SK-N-SH (cell line): ENCODE measurements at regions not wholly inside any gene's neighbourhood (a gene's known extent, or its start where the extent isn't known, plus 50 kb on each side); places are given as distances from the start of the nearest gene placed in this dataset.

Experiments used
- CTCF ChIA-PET: fragments of 300-600, 350-600 bp; formaldehyde crosslinking; extraction: SDS; loops from one replicate; lab custom pipeline; 2021; lab: Yijun Ruan, JAX
- POLR2A ChIA-PET: fragments of 350-600 bp; sonication (Branson Sonifier 250); formaldehyde crosslinking; extraction: SDS; loops from one replicate; lab custom pipeline; 2020; ENCODE audit warnings: antibody characterized with exemption, inconsistent platforms; lab: Yijun Ruan, JAX
- DNase-seq: peaks from one replicate; pipeline ENCODE4 v3.0.0; 2012
- H2AFZ ChIP-seq: fragments of 200-600 bp; sonication (generic); 2 replicates; pipeline ENCODE4 v1.8.1; 2016; ENCODE audit warnings: antibody characterized with exemption, mild to moderate bottlenecking, low read depth
- H3F3A ChIP-seq: fragments of 200-600 bp; sonication (generic); replicated peaks from 2 replicates; pipeline ENCODE3; 2016; ENCODE audit warnings: antibody characterized with exemption, mild to moderate bottlenecking; ENCODE audit not compliant: insufficient read depth
- H3K27ac ChIP-seq, 2 experiments: fragments of 200-500 bp in 1 of 2; fragments of 200-600 bp in 1 of 2; sonication (Bioruptor generic) in 1 of 2; sonication (generic), shearing (Covaris generic) in 1 of 2; 2 replicates each; pipeline versions ENCODE4 v1.5.1 to v1.6.1; 2014 to 2016; ENCODE audit warnings: low read depth in 2 of 2, inconsistent platforms in 1 of 2, low read length in 1 of 2, mild to moderate bottlenecking in 1 of 2, mixed read lengths in 1 of 2
- H3K27me3 ChIP-seq: fragments of 200-600 bp; sonication (generic), shearing (Covaris generic); 2 replicates; pipeline ENCODE4 v1.6.1; 2016; ENCODE audit warnings: mixed run types; ENCODE audit not compliant: insufficient read depth
- H3K36me3 ChIP-seq, 2 experiments: fragments of 200-500 bp in 1 of 2; fragments of 200-600 bp in 1 of 2; sonication (Bioruptor generic) in 1 of 2; sonication (generic) in 1 of 2; replicated peaks in 1 of 2; 2 replicates each; pipeline versions ENCODE3 to v1.5.1; 2014 to 2016; ENCODE audit warnings: low read length in 1 of 2, mild to moderate bottlenecking in 1 of 2; ENCODE audit not compliant: insufficient read depth in 2 of 2, control insufficient read depth in 1 of 2
- H3K4me1 ChIP-seq, 2 experiments: fragments of 200-500 bp in 1 of 2; fragments of 200-600 bp in 1 of 2; sonication (Bioruptor generic) in 1 of 2; sonication (generic), shearing (Covaris generic) in 1 of 2; 2 replicates each; pipeline versions ENCODE4 v1.5.1 to v1.6.1; 2014 to 2016; ENCODE audit warnings: low read depth in 1 of 2, low read length in 1 of 2, mixed run types in 1 of 2; ENCODE audit not compliant: insufficient read depth in 2 of 2, control insufficient read depth in 1 of 2
- H3K4me2 ChIP-seq: fragments of 200-600 bp; sonication (generic), shearing (Covaris generic); 2 replicates; pipeline ENCODE4 v1.6.1; 2017; ENCODE audit warnings: mixed run types
- H3K4me3 ChIP-seq, 2 experiments: fragments of 200-500 bp in 1 of 2; fragments of 200-600 bp in 1 of 2; sonication (Bioruptor generic) in 1 of 2; sonication (generic), shearing (Covaris generic) in 1 of 2; 2 replicates each; pipeline versions ENCODE4 v1.5.1 to v1.8.1; 2014 to 2016; ENCODE audit warnings: low read depth in 2 of 2, inconsistent platforms in 1 of 2, low read length in 1 of 2, mild to moderate bottlenecking in 1 of 2, mixed read lengths in 1 of 2, moderate library complexity in 1 of 2
- H3K79me2 ChIP-seq: fragments of 200-600 bp; sonication (generic); 2 replicates; pipeline ENCODE4 v1.8.1; 2017; ENCODE audit warnings: mild to moderate bottlenecking; ENCODE audit not compliant: insufficient read depth
- H3K9ac ChIP-seq: fragments of 200-600 bp; sonication (generic); 2 replicates; pipeline ENCODE4 v1.6.1; 2017; ENCODE audit warnings: mixed run types
- H3K9me2 ChIP-seq: fragments of 200-600 bp; sonication (generic); 2 replicates; pipeline ENCODE4 v1.6.1; 2017; ENCODE audit warnings: mixed run types
- H3K9me3 ChIP-seq: fragments of 200-600 bp; sonication (generic); 2 replicates; pipeline ENCODE4 v1.6.1; 2017; ENCODE audit warnings: mixed run types, mild to moderate bottlenecking, moderate library complexity
- H4K20me1 ChIP-seq: fragments of 200-600 bp; sonication (generic); 2 replicates; pipeline ENCODE4 v1.6.1; 2017; ENCODE audit warnings: mild to moderate bottlenecking, mixed run types; ENCODE audit not compliant: insufficient read depth
- CTCF ChIP-seq: fragments of 200-600 bp; sonication (generic); IDR thresholded peaks from 2 replicates; pipeline ENCODE4 v1.6.1; 2017; ENCODE audit warnings: antibody characterized with exemption, mild to moderate bottlenecking, moderate library complexity
- EZH2phosphoT487 ChIP-seq: fragments of 200-600 bp; sonication (generic); IDR thresholded peaks from 2 replicates; pipeline ENCODE4 v1.6.1; 2017; ENCODE audit warnings: low read depth, mixed run types, mild to moderate bottlenecking, antibody characterized with exemption, moderate library complexity, borderline replicate concordance
- FOXM1 ChIP-seq: IDR thresholded peaks from 2 replicates; pipeline ENCODE4 v1.4.0; 2012; ENCODE audit warnings: low read depth, mild to moderate bottlenecking
- GATA2 ChIP-seq: sonication (generic); formaldehyde crosslinking; IDR thresholded peaks from 2 replicates; pipeline ENCODE4 v1.5.0; 2020; ENCODE audit warnings: mild to moderate bottlenecking, missing genetic modification reagents
- IRF3 ChIP-seq: fragments of 150-350 bp; IDR thresholded peaks from 2 replicates; pipeline ENCODE4 v1.6.1; 2016; ENCODE audit warnings: mild to moderate bottlenecking, low read depth, low read length
- MAX ChIP-seq: IDR thresholded peaks from 2 replicates; pipeline ENCODE4 v1.4.0; 2012; ENCODE audit warnings: low read depth
- MEF2A ChIP-seq: IDR thresholded peaks from 2 replicates; pipeline ENCODE4 v1.4.0; 2012; ENCODE audit warnings: low read depth, borderline replicate concordance
- MXI1 ChIP-seq: IDR thresholded peaks from 2 replicates; pipeline ENCODE4 v1.6.1; 2012; ENCODE audit warnings: mild to moderate bottlenecking, low read depth, low read length, improper control_type of control experiment
- PBX3 ChIP-seq: IDR thresholded peaks from 2 replicates; pipeline ENCODE4; 2012
- RAD21 ChIP-seq: IDR thresholded peaks from 2 replicates; pipeline ENCODE4 v1.6.1; 2012; ENCODE audit warnings: mild to moderate bottlenecking, low read length
- SMC3 ChIP-seq: IDR thresholded peaks from 2 replicates; pipeline ENCODE4 v1.6.1; 2012; ENCODE audit warnings: low read depth, low read length, improper control_type of control experiment
- TCF12 ChIP-seq: IDR thresholded peaks from 2 replicates; pipeline ENCODE4 v1.4.0; 2012
- USF2 ChIP-seq: fragments of 150-350 bp; IDR thresholded peaks from 2 replicates; pipeline ENCODE4 v1.6.1; 2017; ENCODE audit warnings: antibody characterized with exemption, low read length, low read depth, borderline replicate concordance
- WGBS: methylation state at CpG from one replicate; pipeline ENCODE4 v1.1.6; 2017; ENCODE audit warnings: low lambda C conversion rate; 5-methylcytosine and 5-hydroxymethylcytosine counted together

- Histone ChIP-seq H3K79me2 (no peaks in the 10 kb centered on the region), H3K9me3 (no peaks in the 10 kb centered on the region), H3K9me2 (no peaks in the 10 kb centered on the region), H3K27ac (no peak overlapping the region), H3K4me2 (no peak overlapping the region), H3K4me3 (no peak overlapping the region), H3K9ac (no peak overlapping the region), H2AFZ (no peak overlapping the region), H4K20me1 (no peaks in the 10 kb centered on the region), H3K4me1 (peaks cover 0 to 33% of the 10 kb centered on the region in 2 experiments), H3F3A (peaks cover 6% of the 10 kb centered on the region), H3K27me3 (no peaks in the 10 kb centered on the region), H3K36me3 (no peaks in the 10 kb centered on the region)
- ChIA-PET POLR2A (no interaction called here), CTCF (interaction anchor here (0.6 to 1.3 kb wide), 2 partner anchors 160 to 196 kb away, joined by 3 to 5 read pairs; no protein-coding TSS in a partner anchor)
- DNase-seq: no peak
- 98% methylated on average over 4 of the region's 4 CpGs for WGBS
- TF ChIP-seq FOXM1 (no peak), IRF3 (no peak)
Observed at GRCh38 chr10:60450291-60450690, 60.6 kb upstream of the ANK3 start.

- Histone ChIP-seq H3K4me3 (no peak overlapping the region), H3K9me2 (no peaks in the 10 kb centered on the region), H3K79me2 (no peaks in the 10 kb centered on the region), H3K27me3 (no peaks in the 10 kb centered on the region), H3F3A (peaks cover 6% of the 10 kb centered on the region), H3K4me2 (no peak overlapping the region), H3K9ac (no peak overlapping the region), H3K36me3 (no peaks in the 10 kb centered on the region), H3K4me1 (peaks cover 0 to 33% of the 10 kb centered on the region in 2 experiments), H4K20me1 (no peaks in the 10 kb centered on the region), H2AFZ (no peak overlapping the region), H3K27ac (no peak overlapping the region), H3K9me3 (no peaks in the 10 kb centered on the region)
- POLR2A ChIA-PET: no interaction called here
- 94% methylated on average over 3 of the region's 3 CpGs for WGBS
- no peak for DNase-seq
- no peak for TF ChIP-seq PBX3
- TF ChIP-seq MEF2A: no peak
- no peak for TF ChIP-seq EZH2phosphoT487
- TF ChIP-seq SMC3: no peak
- TF ChIP-seq MXI1: no peak
- no peak for TF ChIP-seq CTCF
- TF ChIP-seq TCF12: no peak
- TF ChIP-seq RAD21: no peak
- TF ChIP-seq MAX: no peak
- no peak for TF ChIP-seq GATA2 (CRISPR knock-in tag)
- TF ChIP-seq USF2: no peak
- CTCF ChIA-PET: no interaction called here
Observed at GRCh38 chr10:60448246-60448645, 58.6 kb upstream of the ANK3 start.
